HL-60/S4 treated with phorbol 12-myristate 13-acetate at 8.2 ng/mL for 4 days and 3 days (cell line): ENCODE measurements at regions not wholly inside any gene's neighbourhood (a gene's known extent, or its start where the extent isn't known, plus 50 kb on each side); places are given as distances from the start of the nearest gene placed in this dataset.
"Not testable (repeated sequence)": the region's sequence is repeated elsewhere in the genome, so short reads cannot be mapped to it uniquely, and the experiment has no call there.

Source experiments
- in situ Hi-C: fragments of 300-500 bp; cut with MboI; formaldehyde crosslinking; loops from 2 replicates; pipeline ENCODE4 v1.15.0; 2022; ENCODE audit warnings: low sequenced_read_pairs

GRCh38 chrX:4181782-4182407 is 468.4 kb upstream of the PRKX start:
- in situ Hi-C loops: no loop called here

- in situ Hi-C loops: no loop called here
These were observed 465.6 kb upstream of the PRKX start for GRCh38 chrX:4179031-4179430.

- in situ Hi-C loops: no loop called here
These were observed 461.8 kb upstream of the PRKX start for GRCh38 chrX:4175221-4175620.

GRCh38 chrX:4173743-4174142 is 460.3 kb upstream of the PRKX start:
- in situ Hi-C loops: no loop called here

- in situ Hi-C loops: no loop called here
These were observed 438.3 kb upstream of the PRKX start for GRCh38 chrX:4151798-4152197.

- in situ Hi-C loops: no loop called here
These were observed 436.8 kb upstream of the PRKX start for GRCh38 chrX:4150259-4150658.

- in situ Hi-C loops: no loop called here
These were observed 416.2 kb upstream of the PRKX start for GRCh38 chrX:4129626-4130025.

- in situ Hi-C loops: no loop called here
These were observed 405.4 kb upstream of the PRKX start for GRCh38 chrX:4118666-4119530.

GRCh38 chrX:4110964-4111363 is 397.5 kb upstream of the PRKX start:
- in situ Hi-C loops: no loop called here

GRCh38 chrX:4094926-4095325 is 381.5 kb upstream of the PRKX start:
- in situ Hi-C loops: no loop called here

GRCh38 chrX:4091046-4091760 is 377.8 kb upstream of the PRKX start:
- in situ Hi-C loops: no loop called here

GRCh38 chrX:4059893-4060292 is 346.4 kb upstream of the PRKX start:
- in situ Hi-C loops: no loop called here

GRCh38 chrX:4043951-4044350 is 330.5 kb upstream of the PRKX start:
- in situ Hi-C loops: no loop called here

GRCh38 chrX:4035874-4036273 is 322.4 kb upstream of the PRKX start:
- in situ Hi-C loops: no loop called here

- in situ Hi-C loops: no loop called here
These were observed 314.7 kb upstream of the PRKX start for GRCh38 chrX:4028151-4028550.

GRCh38 chrX:4005281-4005680 is 291.8 kb upstream of the PRKX start:
- in situ Hi-C loops: no loop called here

GRCh38 chrX:4004822-4005221 is 291.4 kb upstream of the PRKX start:
- in situ Hi-C loops: no loop called here

GRCh38 chrX:3994315-3994714 is 280.9 kb upstream of the PRKX start:
- in situ Hi-C loops: no loop called here

GRCh38 chrX:3990569-3990968 is 277.1 kb upstream of the PRKX start:
- in situ Hi-C loops: no loop called here

GRCh38 chrX:3972104-3972858 is 258.8 kb upstream of the PRKX start:
- in situ Hi-C loops: not testable (repeated sequence)

- in situ Hi-C loops: no loop called here
These were observed 255.3 kb upstream of the PRKX start for GRCh38 chrX:3968749-3969148.
